ENCODE measurements at regions not wholly inside any gene's neighbourhood (a gene's known extent, or its start where the extent isn't known, plus 50 kb on each side); places are given as distances from the start of the nearest gene placed in this dataset.
A peak's percentile ranks its signal among the peaks of the same experiment; 100 is the strongest.
"Not testable (repeated sequence)": the region's sequence is repeated elsewhere in the genome, so short reads cannot be mapped to it uniquely, and the experiment has no call there.

DNA sequence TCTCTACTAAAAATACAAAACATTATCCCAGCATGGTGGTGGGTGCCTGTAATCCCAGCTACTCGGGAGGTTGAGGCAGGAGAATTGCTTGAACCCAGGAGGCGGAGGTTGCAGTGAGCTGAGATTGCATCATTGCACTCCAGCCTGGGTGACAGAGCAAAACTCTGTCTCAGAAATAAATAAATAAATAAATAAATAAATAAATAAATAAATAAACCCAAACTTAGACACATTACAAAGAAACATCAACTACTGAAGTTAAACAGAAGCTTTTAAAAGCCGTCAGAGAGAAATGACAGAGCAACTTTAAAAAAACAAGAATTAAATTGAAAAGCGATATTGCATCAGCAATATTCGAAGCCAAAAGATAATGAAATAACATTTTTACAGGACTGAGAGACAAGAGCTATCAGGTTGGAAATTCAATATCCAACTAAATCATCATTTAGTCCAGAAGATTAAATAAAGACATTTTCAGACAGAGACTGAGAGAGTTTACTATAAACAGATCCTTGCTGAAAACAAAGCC is 115.1 kb upstream of the FUNDC1 start:
- not testable (repeated sequence) for ATAC-seq (ENCODE audit: low FRiP score)

GRCh38 chrX:44651358-44651757 is 108.7 kb upstream of the FUNDC1 start:
- Histone ChIP-seq H3K27ac (ENCODE audit: low read depth in 1 of 2, low read length in 2 of 2) (no peak overlapping the region), H3K4me1 (ENCODE audit: control insufficient read depth in 1 of 2, insufficient read depth in 2 of 2, low read length in 2 of 2) (no peaks in the 10 kb centered on the region), H3K27me3 (ENCODE audit: control insufficient read depth in 1 of 2, insufficient read depth in 2 of 2, low read length in 1 of 2) (no peaks in the 10 kb centered on the region), H3K9me3 (ENCODE audit: control insufficient read depth, low read length) (no peaks in the 10 kb centered on the region), H3K36me3 (ENCODE audit: control insufficient read depth in 1 of 2, insufficient read depth in 2 of 2, low read length in 1 of 2) (no peaks in the 10 kb centered on the region), H3K4me3 (ENCODE audit: low read length in 2 of 2) (no peak overlapping the region)
- intact Hi-C loops (cut with DNase I): no loop called here
- ATAC-seq (ENCODE audit: low FRiP score): no peak
- WGBS, 2 donors: 5 to 7% methylated on average over 2 of the region's 2 CpGs
- DNase-seq: no peak

More for the DNA sequence above, 115.1 kb upstream of the FUNDC1 start:
- intact Hi-C loops (cut with DNase I); H3K36me3 ChIP-seq (ENCODE audit: control insufficient read depth in 1 of 2, insufficient read depth in 2 of 2, low read length in 1 of 2); H3K27me3 ChIP-seq (ENCODE audit: control insufficient read depth in 1 of 2, insufficient read depth in 2 of 2, low read length in 1 of 2); DNase-seq; H3K9me3 ChIP-seq (ENCODE audit: control insufficient read depth, low read length); H3K27ac ChIP-seq (ENCODE audit: low read depth in 1 of 2, low read length in 2 of 2); H3K4me1 ChIP-seq (ENCODE audit: control insufficient read depth in 1 of 2, insufficient read depth in 2 of 2, low read length in 2 of 2); H3K4me3 ChIP-seq (ENCODE audit: low read length in 2 of 2): not testable (repeated sequence)
- WGBS, 2 donors: 82 to 84% methylated on average over 5 of the region's 5 CpGs

GRCh38 chrX:44643723-44644122 is 101.1 kb upstream of the FUNDC1 start:
- WGBS, 2 donors: 70 to 81% methylated on average over 5 of the region's 5 CpGs
- Histone ChIP-seq H3K4me1 (ENCODE audit: control insufficient read depth in 1 of 2, insufficient read depth in 2 of 2, low read length in 2 of 2) (no peaks in the 10 kb centered on the region), H3K27ac (ENCODE audit: low read depth in 1 of 2, low read length in 2 of 2) (no peak overlapping the region), H3K9me3 (ENCODE audit: control insufficient read depth, low read length) (no peaks in the 10 kb centered on the region), H3K36me3 (ENCODE audit: control insufficient read depth in 1 of 2, insufficient read depth in 2 of 2, low read length in 1 of 2) (no peaks in the 10 kb centered on the region), H3K4me3 (ENCODE audit: low read length in 2 of 2) (no peak overlapping the region), H3K27me3 (ENCODE audit: control insufficient read depth in 1 of 2, insufficient read depth in 2 of 2, low read length in 1 of 2) (no peaks in the 10 kb centered on the region)
- DNase-seq: no peak
- ATAC-seq (ENCODE audit: low FRiP score): no peak
- intact Hi-C loops (cut with DNase I): no loop called here

DNA sequence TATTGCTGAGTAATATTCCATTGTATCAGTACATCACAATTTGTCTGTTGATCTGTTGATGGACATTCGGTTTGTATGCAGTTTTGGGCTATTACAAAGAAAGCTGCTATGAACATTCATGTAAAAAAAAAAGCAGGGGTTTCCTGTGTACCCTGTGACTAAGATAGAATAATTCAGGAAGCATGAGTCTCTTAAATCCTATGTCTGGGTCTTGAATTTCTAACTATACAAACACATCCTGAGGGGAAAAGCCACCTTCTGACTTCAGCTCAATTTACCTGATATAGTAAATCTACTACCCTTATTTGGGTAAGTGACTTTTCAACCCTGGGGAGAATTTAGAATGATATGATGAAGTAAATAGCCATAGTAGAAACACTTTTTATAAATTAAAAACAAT is 94.6 kb upstream of the FUNDC1 start:
- Histone ChIP-seq H3K4me3 (ENCODE audit: low read length in 2 of 2) (no peak overlapping the region), H3K4me1 (ENCODE audit: control insufficient read depth in 1 of 2, insufficient read depth in 2 of 2, low read length in 2 of 2) (no peaks in the 10 kb centered on the region), H3K27me3 (ENCODE audit: control insufficient read depth in 1 of 2, insufficient read depth in 2 of 2, low read length in 1 of 2) (no peaks in the 10 kb centered on the region), H3K27ac (ENCODE audit: low read depth in 1 of 2, low read length in 2 of 2) (no peak overlapping the region), H3K9me3 (ENCODE audit: control insufficient read depth, low read length) (no peaks in the 10 kb centered on the region), H3K36me3 (ENCODE audit: control insufficient read depth in 1 of 2, insufficient read depth in 2 of 2, low read length in 1 of 2) (no peaks in the 10 kb centered on the region)
- WGBS, 2 donors: 56 to 62% methylated on average over 1 of the region's 1 CpG
- intact Hi-C loops (cut with DNase I): no loop called here
- ATAC-seq (ENCODE audit: low FRiP score): no peak
- DNase-seq: no peak

DNA sequence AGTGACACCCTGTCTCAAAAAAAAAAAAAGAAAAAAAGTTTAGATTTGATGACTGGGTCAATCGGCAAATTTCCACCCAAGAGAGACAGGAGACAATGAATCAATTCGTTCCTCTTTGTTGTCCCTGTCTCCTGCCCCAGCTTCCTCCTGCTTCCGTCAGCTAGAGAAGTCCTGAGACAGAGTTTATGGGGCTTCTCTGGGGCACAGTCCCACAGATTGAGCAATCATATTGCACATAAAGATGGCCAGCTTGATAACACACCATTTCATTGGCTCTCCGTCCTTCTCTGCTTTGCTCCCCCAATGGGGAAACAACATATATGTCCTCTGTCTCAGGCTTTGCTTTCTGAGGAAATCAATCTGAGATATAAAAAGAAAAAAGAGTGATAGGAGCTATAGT is 78.4 kb upstream of the FUNDC1 start:
- no peaks in the 10 kb centered on the region for H3K27me3 ChIP-seq (ENCODE audit: control insufficient read depth in 1 of 2, insufficient read depth in 2 of 2, low read length in 1 of 2)
- no peaks in the 10 kb centered on the region for H3K36me3 ChIP-seq (ENCODE audit: control insufficient read depth in 1 of 2, insufficient read depth in 2 of 2, low read length in 1 of 2)
- no peaks in the 10 kb centered on the region for H3K9me3 ChIP-seq (ENCODE audit: control insufficient read depth, low read length)
- DNase-seq: peak in 1 of 2 donors; percentile 12
- no peak overlapping the region for H3K4me3 ChIP-seq (ENCODE audit: low read length in 2 of 2)
- H3K4me1 ChIP-seq (ENCODE audit: control insufficient read depth in 1 of 2, insufficient read depth in 2 of 2, low read length in 2 of 2): no peaks in the 10 kb centered on the region
- intact Hi-C loops (cut with DNase I): no loop called here
- ATAC-seq (ENCODE audit: low FRiP score): no peak
- 74% methylated on average over 4 of the region's 4 CpGs for WGBS, 2 donors
- H3K27ac ChIP-seq (ENCODE audit: low read depth in 1 of 2, low read length in 2 of 2): no peak overlapping the region

DNA sequence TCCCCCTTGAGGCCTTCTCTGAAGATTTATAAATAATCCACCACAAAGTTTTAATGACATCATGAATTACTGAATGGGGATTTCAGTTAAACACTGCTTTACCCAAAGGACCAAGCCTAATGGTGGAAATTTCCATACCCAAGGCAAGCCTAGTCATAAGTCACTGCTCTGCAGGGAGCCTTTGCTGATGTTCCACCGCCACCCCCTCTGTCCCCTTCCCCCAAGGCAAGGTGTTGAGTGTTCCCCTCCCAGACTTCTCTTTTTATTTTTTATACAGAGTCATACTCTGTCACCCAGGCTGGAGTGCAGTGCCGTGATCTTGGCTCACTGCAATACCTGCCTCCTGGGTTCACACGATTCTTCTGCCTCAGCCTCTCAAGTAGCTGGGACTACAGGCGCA is 76.4 kb upstream of the FUNDC1 start:
- no peaks in the 10 kb centered on the region for H3K9me3 ChIP-seq (ENCODE audit: control insufficient read depth, low read length)
- no peaks in the 10 kb centered on the region for H3K4me1 ChIP-seq (ENCODE audit: control insufficient read depth in 1 of 2, insufficient read depth in 2 of 2, low read length in 2 of 2)
- no peak overlapping the region for H3K4me3 ChIP-seq (ENCODE audit: low read length in 2 of 2)
- intact Hi-C loops (cut with DNase I): no loop called here
- H3K27me3 ChIP-seq (ENCODE audit: control insufficient read depth in 1 of 2, insufficient read depth in 2 of 2, low read length in 1 of 2): no peaks in the 10 kb centered on the region
- H3K36me3 ChIP-seq (ENCODE audit: control insufficient read depth in 1 of 2, insufficient read depth in 2 of 2, low read length in 1 of 2): no peaks in the 10 kb centered on the region
- DNase-seq (no peak), ATAC-seq (ENCODE audit: low FRiP score) (no peak)
- WGBS, 2 donors: 83 to 93% methylated on average over 4 of the region's 4 CpGs
- no peak overlapping the region for H3K27ac ChIP-seq (ENCODE audit: low read depth in 1 of 2, low read length in 2 of 2)

DNA sequence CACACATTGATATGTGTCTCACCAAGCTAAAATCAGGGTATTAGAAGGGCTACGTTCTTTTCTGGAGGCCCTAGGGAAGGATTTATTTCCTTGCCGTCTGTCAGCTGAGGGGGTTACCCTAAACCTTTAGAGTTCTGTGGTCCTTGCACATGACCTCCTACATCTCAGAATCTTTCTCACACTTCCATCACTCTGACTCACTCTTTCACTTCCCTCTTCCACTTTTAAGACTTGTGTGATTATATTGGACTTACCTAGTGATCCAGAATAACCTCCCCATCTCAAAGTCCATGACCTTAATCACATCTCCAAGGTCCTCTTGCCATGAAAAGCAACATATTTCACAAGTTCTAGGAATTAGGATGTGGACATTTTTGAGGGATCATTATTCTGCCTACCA is 53.6 kb upstream of the FUNDC1 start:
- ATAC-seq (ENCODE audit: low FRiP score) (no peak), DNase-seq (no peak)
- intact Hi-C loops (cut with DNase I): no loop called here
- 67 to 71% methylated on average over 2 of the region's 2 CpGs for WGBS, 2 donors
- Histone ChIP-seq H3K4me1 (ENCODE audit: control insufficient read depth in 1 of 2, insufficient read depth in 2 of 2, low read length in 2 of 2) (no peaks in the 10 kb centered on the region), H3K27me3 (ENCODE audit: control insufficient read depth in 1 of 2, insufficient read depth in 2 of 2, low read length in 1 of 2) (no peaks in the 10 kb centered on the region), H3K9me3 (ENCODE audit: control insufficient read depth, low read length) (no peaks in the 10 kb centered on the region), H3K4me3 (ENCODE audit: low read length in 2 of 2) (no peak overlapping the region), H3K36me3 (ENCODE audit: control insufficient read depth in 1 of 2, insufficient read depth in 2 of 2, low read length in 1 of 2) (no peaks in the 10 kb centered on the region), H3K27ac (ENCODE audit: low read depth in 1 of 2, low read length in 2 of 2) (no peak overlapping the region)
